ENCODE measurements at regions not wholly inside any gene's neighbourhood (a gene's known extent, or its start where the extent isn't known, plus 50 kb on each side); places are given as distances from the start of the nearest gene placed in this dataset.

GRCh38 chr7:95668504-95669018 lies 72.2 kb upstream of the PDK4 start:
- Histone ChIP-seq H3K4me3 (no peak overlapping the region), H3K4me1 (no peaks in the 10 kb centered on the region), H3K36me3 (no peaks in the 10 kb centered on the region), H3K27me3 (no peaks in the 10 kb centered on the region), H3K9me3 (no peaks in the 10 kb centered on the region), H3K27ac (no peak overlapping the region)
- TF ChIP-seq CTCF (IDR thresholded peaks at IDR 0.05) = no peak
- no peak for DNase-seq
- intact Hi-C loops (cut with DNase I) = no loop called here
- ATAC-seq = no peak

GRCh38 chr7:95662987-95663386 lies 66.7 kb upstream of the PDK4 start:
- Histone ChIP-seq H3K4me3 (no peak overlapping the region), H3K27ac (no peak overlapping the region), H3K9me3 (no peaks in the 10 kb centered on the region), H3K36me3 (no peaks in the 10 kb centered on the region), H3K27me3 (no peaks in the 10 kb centered on the region), H3K4me1 (no peaks in the 10 kb centered on the region)
- no peak for ATAC-seq
- intact Hi-C loops (cut with DNase I) = no loop called here
- no peak for DNase-seq
- TF ChIP-seq CTCF (IDR thresholded peaks at IDR 0.05) = no peak

- no peaks in the 10 kb centered on the region for H3K36me3 ChIP-seq
- DNase-seq (no peak), ATAC-seq (no peak)
- no peak overlapping the region for H3K4me3 ChIP-seq
- H3K9me3 ChIP-seq = no peaks in the 10 kb centered on the region
- no peaks in the 10 kb centered on the region for H3K27me3 ChIP-seq
- no peak for TF ChIP-seq CTCF (IDR thresholded peaks at IDR 0.05)
- H3K27ac ChIP-seq = no peak overlapping the region
- intact Hi-C loops (cut with DNase I) = no loop called here
- no peaks in the 10 kb centered on the region for H3K4me1 ChIP-seq
Observed at GRCh38 chr7:95660023-95660434, 63.7 kb upstream of the PDK4 start.

GRCh38 chr7:95658676-95659075 lies 62.4 kb upstream of the PDK4 start:
- no peak for ATAC-seq
- Histone ChIP-seq H3K4me3 (no peak overlapping the region), H3K9me3 (no peaks in the 10 kb centered on the region), H3K27ac (no peak overlapping the region), H3K4me1 (no peaks in the 10 kb centered on the region), H3K27me3 (no peaks in the 10 kb centered on the region), H3K36me3 (no peaks in the 10 kb centered on the region)
- no peak for TF ChIP-seq CTCF (IDR thresholded peaks at IDR 0.05)
- intact Hi-C loops (cut with DNase I) = no loop called here
- DNase-seq = no peak

GRCh38 chr7:95649546-95649945 lies 53.2 kb upstream of the PDK4 start:
- Histone ChIP-seq H3K27me3 (no peaks in the 10 kb centered on the region), H3K4me3 (no peak overlapping the region), H3K4me1 (no peaks in the 10 kb centered on the region), H3K27ac (no peak overlapping the region), H3K36me3 (no peaks in the 10 kb centered on the region), H3K9me3 (no peaks in the 10 kb centered on the region)
- no peak for DNase-seq
- intact Hi-C loops (cut with DNase I) = no loop called here
- no peak for TF ChIP-seq CTCF (IDR thresholded peaks at IDR 0.05)
- no peak for ATAC-seq

- ATAC-seq (no peak), DNase-seq (no peak)
- Histone ChIP-seq H3K27ac (no peak overlapping the region), H3K27me3 (no peaks in the 10 kb centered on the region), H3K4me3 (no peak overlapping the region), H3K36me3 (no peaks in the 10 kb centered on the region), H3K9me3 (no peaks in the 10 kb centered on the region), H3K4me1 (no peaks in the 10 kb centered on the region)
- intact Hi-C loops (cut with DNase I) = no loop called here
- no peak for TF ChIP-seq CTCF (IDR thresholded peaks at IDR 0.05)
Observed at GRCh38 chr7:95646350-95646749, 50.0 kb upstream of the PDK4 start.

Measured in upper lobe of right lung (tissue), 1 donor.